Activated CD8-positive, alpha-beta T cell treated with anti-CD3 and anti-CD28 coated beads for 36 hours (primary cell): ENCODE measurements at regions not wholly inside any gene's neighbourhood (a gene's known extent, or its start where the extent isn't known, plus 50 kb on each side); places are given as distances from the start of the nearest gene placed in this dataset.

Experiments used
- ATAC-seq: fragments of 200-7000 bp; cut with Tn5 transposase; one replicate; pipeline ENCODE4 v1.10.0; 2021; ENCODE audit warnings: mild to moderate bottlenecking, moderate library complexity
- CTCF ChIA-PET: fragments of 350-600 bp; sonication (Branson Sonifier 250); formaldehyde crosslinking; loops from one replicate; lab custom pipeline; 2021; ENCODE audit warnings: antibody characterized with exemption; lab: Charles Lee
- POLR2A ChIA-PET: fragments of 350-600 bp; sonication (Branson Sonifier 250); formaldehyde crosslinking; loops from one replicate; lab custom pipeline; 2021; ENCODE audit warnings: antibody characterized with exemption; lab: Charles Lee
- DNase-seq: peaks from one replicate; pipeline ENCODE4 v3.0.0-alpha.2; 2020
- H3K27ac Mint-ChIP-seq: one replicate; pipeline ENCODE4 v1.8.0; 2021; ENCODE audit warnings: mild to moderate bottlenecking, mixed read lengths
- H3K27me3 Mint-ChIP-seq: one replicate; pipeline ENCODE4 v1.8.0; 2021; ENCODE audit warnings: mixed read lengths
- H3K36me3 Mint-ChIP-seq: one replicate; pipeline ENCODE4 v1.8.0; 2021; ENCODE audit warnings: low read depth, mixed read lengths
- H3K4me1 Mint-ChIP-seq: one replicate; pipeline ENCODE4 v1.8.0; 2021; ENCODE audit warnings: low read depth, mixed read lengths
- H3K4me3 Mint-ChIP-seq: one replicate; pipeline ENCODE4 v1.8.0; 2021; ENCODE audit warnings: mild to moderate bottlenecking, moderate library complexity, mixed read lengths
- H3K9me3 Mint-ChIP-seq: one replicate; pipeline ENCODE4 v1.8.0; 2021; ENCODE audit warnings: mixed read lengths
- intact Hi-C: fragments of 100-400 bp; cut with micrococcal nuclease; formaldehyde crosslinking; loops from one replicate; pipeline ENCODE4 v1.10.0; 2022
- TF ChIP-seq, protein P1 (sequence below): fragments of 200-600 bp; IDR thresholded peaks from one replicate; pipeline ENCODE4 v1.8.0; 2022; ENCODE audit warnings: antibody characterized with exemption, mild to moderate bottlenecking

DNA sequence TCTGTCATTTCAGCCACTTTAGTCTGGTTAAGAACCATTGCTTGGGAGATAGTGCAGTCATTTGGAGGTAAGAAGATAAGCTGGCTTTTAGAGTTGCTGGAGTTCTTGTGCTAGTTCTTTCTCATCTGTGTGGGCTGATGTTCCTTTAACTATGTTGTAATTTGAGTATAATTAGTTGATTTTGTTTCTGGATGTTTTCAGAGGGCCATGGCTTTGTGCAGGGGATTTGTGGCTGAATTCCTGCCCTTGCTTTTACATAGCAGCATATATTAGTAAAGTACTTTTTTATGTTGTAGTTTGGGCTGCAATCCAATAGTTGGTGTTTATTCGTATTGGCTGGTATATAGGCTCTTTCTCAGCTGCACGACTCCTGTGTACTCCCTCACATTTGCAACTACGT is 339.6 kb downstream of the ANKRD50 start:
- H3K9me3 Mint-ChIP-seq = peaks cover 14% of the 10 kb centered on the region
- H3K4me3 Mint-ChIP-seq = no peak overlapping the region
- intact Hi-C loops = no loop called here
- no peaks in the 10 kb centered on the region for H3K4me1 Mint-ChIP-seq
- ChIA-PET CTCF (no interaction called here), POLR2A (no interaction called here)
- no peak for ATAC-seq
- H3K27ac Mint-ChIP-seq = no peak overlapping the region
- TF ChIP-seq, protein P1, sequence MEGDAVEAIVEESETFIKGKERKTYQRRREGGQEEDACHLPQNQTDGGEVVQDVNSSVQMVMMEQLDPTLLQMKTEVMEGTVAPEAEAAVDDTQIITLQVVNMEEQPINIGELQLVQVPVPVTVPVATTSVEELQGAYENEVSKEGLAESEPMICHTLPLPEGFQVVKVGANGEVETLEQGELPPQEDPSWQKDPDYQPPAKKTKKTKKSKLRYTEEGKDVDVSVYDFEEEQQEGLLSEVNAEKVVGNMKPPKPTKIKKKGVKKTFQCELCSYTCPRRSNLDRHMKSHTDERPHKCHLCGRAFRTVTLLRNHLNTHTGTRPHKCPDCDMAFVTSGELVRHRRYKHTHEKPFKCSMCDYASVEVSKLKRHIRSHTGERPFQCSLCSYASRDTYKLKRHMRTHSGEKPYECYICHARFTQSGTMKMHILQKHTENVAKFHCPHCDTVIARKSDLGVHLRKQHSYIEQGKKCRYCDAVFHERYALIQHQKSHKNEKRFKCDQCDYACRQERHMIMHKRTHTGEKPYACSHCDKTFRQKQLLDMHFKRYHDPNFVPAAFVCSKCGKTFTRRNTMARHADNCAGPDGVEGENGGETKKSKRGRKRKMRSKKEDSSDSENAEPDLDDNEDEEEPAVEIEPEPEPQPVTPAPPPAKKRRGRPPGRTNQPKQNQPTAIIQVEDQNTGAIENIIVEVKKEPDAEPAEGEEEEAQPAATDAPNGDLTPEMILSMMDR = no peak
- no peaks in the 10 kb centered on the region for H3K27me3 Mint-ChIP-seq
- no peak for DNase-seq
- no peaks in the 10 kb centered on the region for H3K36me3 Mint-ChIP-seq

DNA sequence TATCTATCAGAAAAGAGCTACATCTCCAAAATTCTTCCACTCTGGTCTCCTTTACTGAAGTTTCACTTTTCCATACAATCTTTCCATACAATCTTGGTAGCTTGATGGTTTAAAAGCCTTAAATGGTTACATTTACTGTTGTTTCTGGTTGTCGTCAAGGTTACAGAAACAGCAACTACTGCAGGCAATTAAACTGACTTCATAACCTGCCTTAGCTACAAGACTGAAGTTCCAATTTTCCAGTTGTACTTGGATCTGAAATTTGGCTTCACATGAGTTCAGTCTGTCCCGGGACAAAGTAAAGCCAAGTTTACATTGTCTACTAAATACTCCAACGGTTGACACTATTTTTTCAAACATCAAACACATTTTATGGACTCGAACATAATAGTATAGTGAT is 326.4 kb downstream of the ANKRD50 start:
- ChIA-PET POLR2A (no interaction called here), CTCF (no interaction called here)
- intact Hi-C loops = no loop called here
- Mint-ChIP-seq H3K27ac (no peak overlapping the region), H3K36me3 (no peaks in the 10 kb centered on the region), H3K4me3 (no peak overlapping the region), H3K27me3 (no peaks in the 10 kb centered on the region), H3K4me1 (no peaks in the 10 kb centered on the region), H3K9me3 (peaks cover 1% of the 10 kb centered on the region)
- no peak for ATAC-seq
- DNase-seq = no peak
- TF ChIP-seq, protein P1 = no peak

DNA sequence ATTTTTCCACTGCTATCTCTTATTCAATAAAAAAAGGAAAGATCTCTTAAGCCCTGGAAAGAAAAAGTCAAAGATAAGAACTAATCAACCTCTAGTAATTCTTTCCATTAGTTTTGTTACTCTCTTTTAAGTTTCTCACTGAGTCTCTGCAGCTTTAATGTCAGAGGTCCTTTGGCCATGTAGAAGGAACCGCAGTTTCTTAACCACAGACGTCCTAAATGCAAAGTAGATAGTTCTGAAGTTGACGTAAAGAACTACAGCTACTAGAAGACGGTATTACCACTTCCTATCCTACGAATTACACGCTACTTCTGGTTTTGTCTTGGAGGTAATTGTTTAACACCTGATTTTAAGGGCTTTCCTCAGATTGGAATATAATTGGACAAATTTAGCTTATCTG is 325.9 kb downstream of the ANKRD50 start:
- no peak overlapping the region for H3K27ac Mint-ChIP-seq
- POLR2A ChIA-PET = no interaction called here

DNA sequence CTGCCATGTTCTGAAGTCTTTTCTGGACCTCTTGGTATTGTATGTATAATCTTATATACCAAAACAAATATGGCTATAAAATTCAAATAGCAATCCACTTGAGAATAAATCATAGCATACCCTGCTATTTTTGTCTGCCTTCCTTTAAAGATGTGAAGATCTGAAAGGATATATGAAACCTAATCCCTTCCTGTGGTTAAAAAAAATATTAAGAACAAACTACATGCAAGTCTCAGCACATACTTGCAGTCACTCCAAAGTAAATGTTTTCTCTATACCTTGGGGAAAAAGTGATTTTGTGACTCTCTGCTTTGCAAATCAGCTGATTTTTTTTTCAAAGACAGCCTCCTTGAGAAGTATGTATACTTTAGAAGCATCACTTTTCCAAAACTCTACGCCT is 322.9 kb downstream of the ANKRD50 start:
- Mint-ChIP-seq H3K27ac (no peak overlapping the region), H3K36me3 (no peaks in the 10 kb centered on the region), H3K4me1 (no peaks in the 10 kb centered on the region), H3K4me3 (no peak overlapping the region), H3K9me3 (no peaks in the 10 kb centered on the region), H3K27me3 (no peaks in the 10 kb centered on the region)
- intact Hi-C loops = no loop called here
- CTCF ChIA-PET = no interaction called here
- POLR2A ChIA-PET = no interaction called here
- DNase-seq = no peak
- ATAC-seq = no peak
- TF ChIP-seq, protein P1 = no peak

More for the DNA sequence above, 325.9 kb downstream of the ANKRD50 start:
- Mint-ChIP-seq H3K9me3 (peaks cover 1% of the 10 kb centered on the region), H3K27me3 (no peaks in the 10 kb centered on the region), H3K4me1 (no peaks in the 10 kb centered on the region), H3K36me3 (no peaks in the 10 kb centered on the region), H3K4me3 (no peak overlapping the region)
- CTCF ChIA-PET = no interaction called here
- intact Hi-C loops = no loop called here
- no peak for ATAC-seq
- TF ChIP-seq, protein P1 = no peak
- no peak for DNase-seq

DNA sequence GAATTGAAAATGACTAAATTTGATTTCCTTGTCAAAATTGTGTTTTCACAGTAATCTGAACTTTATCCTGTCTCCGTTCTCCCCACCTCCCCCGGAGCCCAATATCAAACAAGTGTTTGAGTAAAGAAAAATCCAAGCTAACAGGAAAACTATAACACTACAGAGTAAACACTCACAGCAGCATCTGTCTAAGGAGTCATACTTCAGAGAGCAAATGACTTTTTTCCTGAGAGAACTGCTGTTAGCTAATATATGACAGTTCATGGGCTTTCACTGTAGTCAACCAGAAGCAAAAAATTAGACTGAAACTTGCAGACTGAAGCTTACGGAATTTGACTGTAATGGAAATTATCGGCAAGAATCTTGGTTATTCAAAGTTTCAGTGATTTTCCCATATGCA is 321.7 kb downstream of the ANKRD50 start:
- TF ChIP-seq, protein P1 = no peak
- Mint-ChIP-seq H3K36me3 (no peaks in the 10 kb centered on the region), H3K4me3 (no peak overlapping the region), H3K4me1 (no peaks in the 10 kb centered on the region), H3K9me3 (no peaks in the 10 kb centered on the region), H3K27me3 (no peaks in the 10 kb centered on the region), H3K27ac (no peak overlapping the region)
- POLR2A ChIA-PET = no interaction called here
- DNase-seq (no peak), ATAC-seq (no peak)
- intact Hi-C loops = no loop called here
- CTCF ChIA-PET = no interaction called here
